ENCODE measurements at regions not wholly inside any gene's neighbourhood (a gene's known extent, or its start where the extent isn't known, plus 50 kb on each side); places are given as distances from the start of the nearest gene placed in this dataset.
"Not testable (repeated sequence)": the region's sequence is repeated elsewhere in the genome, so short reads cannot be mapped to it uniquely, and the experiment has no call there.

DNA sequence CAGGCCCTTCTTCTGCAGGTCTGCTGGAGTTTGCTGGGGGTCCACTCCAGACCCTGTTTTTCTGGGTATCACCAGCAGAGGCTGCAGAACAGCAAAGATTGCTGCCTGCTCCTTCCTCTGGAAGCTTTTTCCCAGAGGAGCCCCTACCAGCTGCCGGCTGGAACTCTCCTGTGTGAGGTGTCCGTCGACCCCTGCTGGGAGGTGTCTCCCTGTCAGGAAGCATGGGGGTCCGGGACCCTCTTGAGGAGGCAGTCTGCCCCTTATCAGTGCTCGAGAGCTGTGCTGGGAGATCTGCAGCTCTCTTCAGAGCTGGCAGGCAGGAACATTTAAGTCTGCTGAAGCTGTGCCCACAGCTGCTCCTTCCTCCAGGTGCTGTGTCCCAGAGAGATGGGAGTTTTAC, 1622.8 kb downstream of the KHDRBS2 start:
- not testable (repeated sequence) for DNase-seq

DNA sequence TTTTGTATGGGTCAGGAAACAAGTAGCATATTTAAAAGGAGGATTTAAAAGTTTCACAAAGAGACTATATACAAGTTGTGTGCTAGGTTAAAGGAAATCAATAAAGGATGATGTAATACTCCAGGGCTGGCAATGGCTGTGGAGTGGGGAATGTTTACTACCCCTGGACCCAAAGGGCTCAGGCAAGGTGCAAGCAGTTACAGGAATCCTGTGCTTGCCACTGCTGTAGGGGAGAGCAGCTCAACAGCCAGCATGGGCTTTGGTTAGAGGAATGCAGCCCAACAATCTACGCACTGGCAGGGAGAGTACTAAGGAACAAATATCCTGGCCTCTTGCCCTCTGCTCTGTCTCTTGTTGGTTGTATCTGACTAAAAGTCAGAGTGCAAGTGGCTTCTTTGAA, 1642.2 kb downstream of the KHDRBS2 start:
- no peak for DNase-seq

DNA sequence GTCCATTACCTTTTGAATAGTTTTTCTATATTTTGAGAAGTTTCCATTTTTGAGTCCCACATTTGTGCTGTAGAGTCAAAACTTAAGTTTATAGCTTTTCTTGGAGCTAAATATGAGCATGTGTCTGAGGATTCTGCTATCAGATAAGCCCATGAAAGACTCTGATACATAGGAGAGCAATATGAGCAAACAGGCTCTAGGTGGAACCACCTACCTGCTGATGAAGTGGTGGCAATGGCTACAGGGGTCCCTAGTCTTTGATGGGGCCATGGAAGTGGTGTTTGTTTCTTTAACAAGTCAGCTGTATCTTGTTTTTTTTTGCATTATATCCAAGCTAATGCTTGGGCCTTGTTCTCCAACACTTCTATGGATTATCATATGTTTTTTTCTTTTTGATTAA, 1646.8 kb downstream of the KHDRBS2 start:
- not testable (repeated sequence) for DNase-seq

All from RPMI8226 (cell line).